ENCODE measurements at regions not wholly inside any gene's neighbourhood (a gene's known extent, or its start where the extent isn't known, plus 50 kb on each side); places are given as distances from the start of the nearest gene placed in this dataset.

- no peak for DNase-seq (ENCODE audit: insufficient read length, low spot score, missing footprints)
- H3K9me3 ChIP-seq (ENCODE audit: low read depth, low read length): no peaks in the 10 kb centered on the region
- H3K4me2 ChIP-seq (ENCODE audit: insufficient read depth, low read length): no peak overlapping the region
- no peaks in the 10 kb centered on the region for H4K20me1 ChIP-seq (ENCODE audit: insufficient read depth, low read length)
- no peaks in the 10 kb centered on the region for H3K79me2 ChIP-seq (ENCODE audit: insufficient read depth, low read length)
- no peak for TF ChIP-seq CTCF (IDR thresholded peaks at IDR 0.05; ENCODE audit: extremely low read depth, low read depth, low read length)
- no peak overlapping the region for H3K27ac ChIP-seq (ENCODE audit: low read depth, low read length)
- H3K4me1 ChIP-seq (ENCODE audit: insufficient read depth, low read length): no peaks in the 10 kb centered on the region
- H3K4me3 ChIP-seq (ENCODE audit: insufficient read depth, low read length): no peak overlapping the region
- H3K27me3 ChIP-seq (ENCODE audit: insufficient read depth, low read length): no peaks in the 10 kb centered on the region
- H2AFZ ChIP-seq (ENCODE audit: low read length): no peak overlapping the region
- no peaks in the 10 kb centered on the region for H3K36me3 ChIP-seq (ENCODE audit: insufficient read depth, low read length)
Observed at GRCh38 chr5:162852134-162852533, 585.3 kb upstream of the CCNG1 start.

GRCh38 chr5:162858770-162859169, 578.6 kb upstream of the CCNG1 start:
- no peak for TF ChIP-seq CTCF (IDR thresholded peaks at IDR 0.05; ENCODE audit: extremely low read depth, low read depth, low read length)
- Histone ChIP-seq H3K4me2 (ENCODE audit: insufficient read depth, low read length) (no peak overlapping the region), H3K27me3 (ENCODE audit: insufficient read depth, low read length) (no peaks in the 10 kb centered on the region), H3K4me1 (ENCODE audit: insufficient read depth, low read length) (no peaks in the 10 kb centered on the region), H3K79me2 (ENCODE audit: insufficient read depth, low read length) (no peaks in the 10 kb centered on the region), H3K36me3 (ENCODE audit: insufficient read depth, low read length) (no peaks in the 10 kb centered on the region), H4K20me1 (ENCODE audit: insufficient read depth, low read length) (no peaks in the 10 kb centered on the region), H3K9me3 (ENCODE audit: low read depth, low read length) (no peaks in the 10 kb centered on the region), H3K27ac (ENCODE audit: low read depth, low read length) (no peak overlapping the region), H2AFZ (ENCODE audit: low read length) (no peak overlapping the region), H3K4me3 (ENCODE audit: insufficient read depth, low read length) (no peak overlapping the region)
- no peak for DNase-seq (ENCODE audit: insufficient read length, low spot score, missing footprints)

GRCh38 chr5:162870966-162871365, 566.4 kb upstream of the CCNG1 start:
- H2AFZ ChIP-seq (ENCODE audit: low read length): no peak overlapping the region
- no peaks in the 10 kb centered on the region for H3K79me2 ChIP-seq (ENCODE audit: insufficient read depth, low read length)
- TF ChIP-seq CTCF (IDR thresholded peaks at IDR 0.05; ENCODE audit: extremely low read depth, low read depth, low read length): no peak
- H3K4me1 ChIP-seq (ENCODE audit: insufficient read depth, low read length): no peaks in the 10 kb centered on the region
- no peak overlapping the region for H3K4me3 ChIP-seq (ENCODE audit: insufficient read depth, low read length)
- no peaks in the 10 kb centered on the region for H3K27me3 ChIP-seq (ENCODE audit: insufficient read depth, low read length)
- no peak overlapping the region for H3K4me2 ChIP-seq (ENCODE audit: insufficient read depth, low read length)
- no peak overlapping the region for H3K27ac ChIP-seq (ENCODE audit: low read depth, low read length)
- H3K9me3 ChIP-seq (ENCODE audit: low read depth, low read length): no peaks in the 10 kb centered on the region
- no peak for DNase-seq (ENCODE audit: insufficient read length, low spot score, missing footprints)
- H4K20me1 ChIP-seq (ENCODE audit: insufficient read depth, low read length): no peaks in the 10 kb centered on the region
- H3K36me3 ChIP-seq (ENCODE audit: insufficient read depth, low read length): no peaks in the 10 kb centered on the region

GRCh38 chr5:162882629-162883028, 554.8 kb upstream of the CCNG1 start:
- Histone ChIP-seq H3K27ac (ENCODE audit: low read depth, low read length) (no peak overlapping the region), H3K4me2 (ENCODE audit: insufficient read depth, low read length) (no peak overlapping the region), H3K79me2 (ENCODE audit: insufficient read depth, low read length) (no peaks in the 10 kb centered on the region), H3K36me3 (ENCODE audit: insufficient read depth, low read length) (no peaks in the 10 kb centered on the region), H3K9me3 (ENCODE audit: low read depth, low read length) (no peaks in the 10 kb centered on the region), H3K4me1 (ENCODE audit: insufficient read depth, low read length) (no peaks in the 10 kb centered on the region), H4K20me1 (ENCODE audit: insufficient read depth, low read length) (no peaks in the 10 kb centered on the region), H3K27me3 (ENCODE audit: insufficient read depth, low read length) (no peaks in the 10 kb centered on the region), H3K4me3 (ENCODE audit: insufficient read depth, low read length) (no peak overlapping the region), H2AFZ (ENCODE audit: low read length) (no peak overlapping the region)
- TF ChIP-seq CTCF (IDR thresholded peaks at IDR 0.05; ENCODE audit: extremely low read depth, low read depth, low read length): no peak
- DNase-seq (ENCODE audit: insufficient read length, low spot score, missing footprints): no peak

Data from osteoblast (primary cell).